Mesendoderm (in vitro differentiated cells): ENCODE measurements at regions not wholly inside any gene's neighbourhood (a gene's known extent, or its start where the extent isn't known, plus 50 kb on each side); places are given as distances from the start of the nearest gene placed in this dataset.

Source experiments
- DNase-seq: peaks from one replicate; pipeline ENCODE4 v3.0.0; 2013
- H2AK5ac ChIP-seq: 2 replicates; pipeline ENCODE4 v1.6.1; 2013; ENCODE audit warnings: low read length, inconsistent platforms
- H2BK120ac ChIP-seq: 2 replicates; pipeline ENCODE4 v1.6.1; 2013; ENCODE audit warnings: low read depth, mild to moderate bottlenecking, low read length, moderate library complexity, mixed read lengths
- H2BK15ac ChIP-seq: replicated peaks from 2 replicates; pipeline ENCODE4 v1.6.1; 2013; ENCODE audit warnings: low read depth, mild to moderate bottlenecking, moderate library complexity
- H2BK5ac ChIP-seq: 2 replicates; pipeline ENCODE4 v1.6.1; 2013; ENCODE audit warnings: low read length, inconsistent platforms
- H3K18ac ChIP-seq: 2 replicates; pipeline ENCODE4 v1.6.1; 2013; ENCODE audit warnings: mild to moderate bottlenecking, low read length, mixed read lengths
- H3K23ac ChIP-seq: one replicate; pipeline ENCODE4 v1.6.1; 2013; ENCODE audit warnings: low read length
- H3K27ac ChIP-seq: 2 replicates; pipeline ENCODE4 v1.5.1; 2013; ENCODE audit warnings: low read depth, mild to moderate bottlenecking, inconsistent platforms, low read length, moderate library complexity
- H3K27me3 ChIP-seq: 2 replicates; pipeline ENCODE4 v1.6.1; 2013; ENCODE audit warnings: low read length, control low read depth, mild to moderate bottlenecking, inconsistent platforms; ENCODE audit not compliant: insufficient read depth, poor library complexity
- H3K36me3 ChIP-seq: 2 replicates; pipeline ENCODE4 v1.6.1; 2013; ENCODE audit warnings: low read length, inconsistent platforms; ENCODE audit not compliant: control insufficient read depth, insufficient read depth
- H3K4ac ChIP-seq: one replicate; pipeline ENCODE4 v1.6.1; 2013; ENCODE audit warnings: low read depth, mild to moderate bottlenecking, low read length, moderate library complexity
- H3K4me1 ChIP-seq: 2 replicates; pipeline ENCODE4 v1.6.1; 2013; ENCODE audit warnings: low read depth, low read length, inconsistent platforms; ENCODE audit not compliant: control insufficient read depth
- H3K4me2 ChIP-seq: 2 replicates; pipeline ENCODE4 v1.6.1; 2013; ENCODE audit warnings: low read length
- H3K4me3 ChIP-seq: 2 replicates; pipeline ENCODE4 v1.5.1; 2013; ENCODE audit warnings: mild to moderate bottlenecking, low read length
- H3K56ac ChIP-seq: one replicate; pipeline ENCODE4 v1.6.1; 2013; ENCODE audit warnings: low read length
- H3K79me1 ChIP-seq: 2 replicates; pipeline ENCODE4 v1.6.1; 2013; ENCODE audit warnings: low read length, inconsistent platforms
- H3K79me2 ChIP-seq: 2 replicates; pipeline ENCODE4 v1.6.1; 2013; ENCODE audit warnings: mild to moderate bottlenecking, low read length; ENCODE audit not compliant: control insufficient read depth, insufficient read depth
- H3K9ac ChIP-seq: 2 replicates; pipeline ENCODE4 v1.6.1; 2013; ENCODE audit warnings: low read length, inconsistent platforms
- H4K5ac ChIP-seq: one replicate; pipeline ENCODE4 v1.6.1; 2013; ENCODE audit warnings: low read length
- H4K8ac ChIP-seq: one replicate; pipeline ENCODE4 v1.6.1; 2013; ENCODE audit warnings: low read depth, mild to moderate bottlenecking, control low read depth, low read length, moderate library complexity
- WGBS: extraction: QIAGEN DNeasy Blood & Tissue Kit; methylation state at CpG from one replicate; pipeline ENCODE4 v1.1.7; 2013; ENCODE audit warnings: low lambda C conversion rate, missing lambda C conversion rate; ENCODE audit not compliant: insufficient coverage; ENCODE audit errors: extremely low coverage; 5-methylcytosine and 5-hydroxymethylcytosine counted together

GRCh38 chr5:126014676-126015075 is 408.5 kb upstream of the GRAMD2B start:
- H3K4ac ChIP-seq: no peak overlapping the region
- no peak overlapping the region for H2BK5ac ChIP-seq
- no peak overlapping the region for H3K4me2 ChIP-seq
- no peak overlapping the region for H3K4me3 ChIP-seq
- H2BK15ac ChIP-seq: no peak overlapping the region
- WGBS: no CpG with 5 or more reads among the region's 1 CpG
- H3K4me1 ChIP-seq: peaks cover 5% of the 10 kb centered on the region
- no peaks in the 10 kb centered on the region for H3K27me3 ChIP-seq
- no peak overlapping the region for H4K8ac ChIP-seq
- no peak overlapping the region for H3K23ac ChIP-seq
- no peak overlapping the region for H3K56ac ChIP-seq
- no peak overlapping the region for H4K5ac ChIP-seq
- no peak for DNase-seq
- H3K27ac ChIP-seq: no peak overlapping the region
- H3K79me1 ChIP-seq: no peaks in the 10 kb centered on the region
- H3K36me3 ChIP-seq: no peaks in the 10 kb centered on the region
- no peak overlapping the region for H2AK5ac ChIP-seq
- no peak overlapping the region for H3K9ac ChIP-seq
- no peaks in the 10 kb centered on the region for H3K79me2 ChIP-seq
- H2BK120ac ChIP-seq: peak overlapping the region; percentile 88
- no peak overlapping the region for H3K18ac ChIP-seq

GRCh38 chr5:126015235-126016181 is 407.7 kb upstream of the GRAMD2B start:
- peak overlapping the region; percentile 9 for H3K23ac ChIP-seq
- no peak overlapping the region for H3K18ac ChIP-seq
- H2BK120ac ChIP-seq: no peak overlapping the region
- H4K8ac ChIP-seq: no peak overlapping the region
- no peak overlapping the region for H2BK5ac ChIP-seq
- no CpG with 5 or more reads among the region's 8 CpGs for WGBS
- H3K4me1 ChIP-seq: peaks cover 5% of the 10 kb centered on the region
- H3K56ac ChIP-seq: no peak overlapping the region
- H2AK5ac ChIP-seq: no peak overlapping the region
- no peak overlapping the region for H4K5ac ChIP-seq
- H3K27ac ChIP-seq: peak overlapping the region; percentile 16
- no peaks in the 10 kb centered on the region for H3K79me2 ChIP-seq
- no peak overlapping the region for H3K4me2 ChIP-seq
- H3K36me3 ChIP-seq: no peaks in the 10 kb centered on the region
- DNase-seq: peak; percentile 84
- H3K27me3 ChIP-seq: no peaks in the 10 kb centered on the region
- no peak overlapping the region for H2BK15ac ChIP-seq
- H3K4me3 ChIP-seq: no peak overlapping the region
- no peaks in the 10 kb centered on the region for H3K79me1 ChIP-seq
- H3K4ac ChIP-seq: no peak overlapping the region
- no peak overlapping the region for H3K9ac ChIP-seq

GRCh38 chr5:126016256-126016655 is 407.0 kb upstream of the GRAMD2B start:
- Histone ChIP-seq H3K9ac (no peak overlapping the region), H3K4me3 (no peak overlapping the region), H3K4ac (no peak overlapping the region), H3K56ac (no peak overlapping the region), H3K79me1 (no peaks in the 10 kb centered on the region), H3K23ac (no peak overlapping the region), H3K27ac (no peak overlapping the region), H3K18ac (no peak overlapping the region), H3K27me3 (no peaks in the 10 kb centered on the region), H3K4me2 (no peak overlapping the region), H3K4me1 (peaks cover 5% of the 10 kb centered on the region), H3K36me3 (no peaks in the 10 kb centered on the region), H2BK120ac (peak overlapping the region; percentile 54), H3K79me2 (no peaks in the 10 kb centered on the region), H2AK5ac (no peak overlapping the region), H4K8ac (no peak overlapping the region), H2BK15ac (no peak overlapping the region), H4K5ac (no peak overlapping the region), H2BK5ac (no peak overlapping the region)
- DNase-seq: no peak
- WGBS: no CpG with 5 or more reads among the region's 1 CpG

GRCh38 chr5:126017096-126017495 is 406.1 kb upstream of the GRAMD2B start:
- Histone ChIP-seq H2BK15ac (no peak overlapping the region), H4K8ac (no peak overlapping the region), H3K79me1 (no peaks in the 10 kb centered on the region), H3K79me2 (no peaks in the 10 kb centered on the region), H3K18ac (no peak overlapping the region), H3K36me3 (no peaks in the 10 kb centered on the region), H3K4me3 (no peak overlapping the region), H3K27me3 (no peaks in the 10 kb centered on the region), H3K9ac (no peak overlapping the region), H2AK5ac (no peak overlapping the region), H4K5ac (no peak overlapping the region), H3K4me1 (peaks cover 5% of the 10 kb centered on the region), H3K56ac (no peak overlapping the region), H3K4ac (no peak overlapping the region), H2BK120ac (no peak overlapping the region), H3K23ac (no peak overlapping the region), H3K27ac (no peak overlapping the region), H3K4me2 (no peak overlapping the region), H2BK5ac (no peak overlapping the region)
- no CpG with 5 or more reads among the region's 2 CpGs for WGBS
- no peak for DNase-seq

- no peak overlapping the region for H3K9ac ChIP-seq
- no peak overlapping the region for H3K56ac ChIP-seq
- H3K4ac ChIP-seq: no peak overlapping the region
- WGBS: no CpG with 5 or more reads among the region's 5 CpGs
- no peak overlapping the region for H4K5ac ChIP-seq
- H2BK15ac ChIP-seq: no peak overlapping the region
- no peak overlapping the region for H4K8ac ChIP-seq
- H3K4me2 ChIP-seq: no peak overlapping the region
- no peak overlapping the region for H2BK120ac ChIP-seq
- H3K18ac ChIP-seq: no peak overlapping the region
- H3K36me3 ChIP-seq: no peaks in the 10 kb centered on the region
- H3K4me3 ChIP-seq: no peak overlapping the region
- H2BK5ac ChIP-seq: no peak overlapping the region
- H3K79me2 ChIP-seq: no peaks in the 10 kb centered on the region
- DNase-seq: peak; percentile 25
- peaks cover 2% of the 10 kb centered on the region for H3K4me1 ChIP-seq
- no peak overlapping the region for H3K27ac ChIP-seq
- H2AK5ac ChIP-seq: no peak overlapping the region
- no peaks in the 10 kb centered on the region for H3K79me1 ChIP-seq
- H3K23ac ChIP-seq: no peak overlapping the region
- no peaks in the 10 kb centered on the region for H3K27me3 ChIP-seq
Measured at GRCh38 chr5:126020770-126021169, 402.4 kb upstream of the GRAMD2B start.
